HFFc6 (cell line): ENCODE measurements at regions not wholly inside any gene's neighbourhood (a gene's known extent, or its start where the extent isn't known, plus 50 kb on each side); places are given as distances from the start of the nearest gene placed in this dataset.
A peak's percentile ranks its signal among the peaks of the same experiment; 100 is the strongest.

ENCODE experiments used
- DNase-seq: peaks from one replicate; pipeline ENCODE4 v3.0.0-alpha.2; 2018
- H3K27ac Mint-ChIP-seq: 2 replicates; pipeline ENCODE4 v1.8.0; 2020; ENCODE audit warnings: mild to moderate bottlenecking, mixed read lengths
- H3K27me3 Mint-ChIP-seq: 2 replicates; pipeline ENCODE4 v1.8.0; 2021; ENCODE audit warnings: mild to moderate bottlenecking, moderate library complexity, mixed read lengths; ENCODE audit not compliant: insufficient read depth
- H3K36me3 Mint-ChIP-seq: 2 replicates; pipeline ENCODE4 v1.8.0; 2021; ENCODE audit warnings: low read depth, mixed read lengths
- H3K4me1 Mint-ChIP-seq: 2 replicates; pipeline ENCODE4 v1.8.0; 2020; ENCODE audit warnings: low read depth, mixed read lengths
- H3K4me3 Mint-ChIP-seq: 2 replicates; pipeline ENCODE4 v1.8.0; 2020; ENCODE audit warnings: mild to moderate bottlenecking, moderate library complexity, mixed read lengths
- H3K9me3 Mint-ChIP-seq: 2 replicates; pipeline ENCODE4 v1.8.0; 2020; ENCODE audit warnings: mild to moderate bottlenecking, mixed read lengths
- CTCF ChIP-seq: fragments of 200-600 bp; sonication (generic); IDR thresholded peaks from 2 replicates; pipeline ENCODE4 v1.5.0; 2021; ENCODE audit warnings: antibody characterized with exemption, mild to moderate bottlenecking

- Mint-ChIP-seq H3K27ac (no peak overlapping the region), H3K9me3 (no peaks in the 10 kb centered on the region), H3K4me3 (no peak overlapping the region), H3K4me1 (peaks cover 18% of the 10 kb centered on the region), H3K36me3 (no peaks in the 10 kb centered on the region), H3K27me3 (peaks cover 20% of the 10 kb centered on the region)
- TF ChIP-seq CTCF, result no peak
- DNase-seq, result no peak
These were observed 111.3 kb upstream of the PAX6 start for GRCh38 chr11:31922450-31922849.

- Mint-ChIP-seq H3K9me3 (no peaks in the 10 kb centered on the region), H3K27me3 (peaks cover 13% of the 10 kb centered on the region), H3K27ac (no peak overlapping the region; the same call in 1 of the 2 replicates), H3K36me3 (no peaks in the 10 kb centered on the region), H3K4me3 (no peak overlapping the region; the same call in 1 of the 2 replicates), H3K4me1 (peaks cover 18% of the 10 kb centered on the region)
- DNase-seq, result peak; percentile 61
- TF ChIP-seq CTCF, result no peak
These were observed 110.0 kb upstream of the PAX6 start for GRCh38 chr11:31921081-31921480.

- Mint-ChIP-seq H3K36me3 (no peaks in the 10 kb centered on the region), H3K4me1 (peaks cover 18% of the 10 kb centered on the region), H3K9me3 (no peaks in the 10 kb centered on the region), H3K27me3 (peaks cover 11% of the 10 kb centered on the region), H3K4me3 (no peak overlapping the region), H3K27ac (no peak overlapping the region)
- TF ChIP-seq CTCF, result no peak
- DNase-seq, result no peak
These were observed 108.1 kb upstream of the PAX6 start for GRCh38 chr11:31919175-31919574.

- TF ChIP-seq CTCF, result peak; percentile 23; the same call in 1 of the 2 replicates
- Mint-ChIP-seq H3K9me3 (no peaks in the 10 kb centered on the region), H3K4me3 (no peak overlapping the region), H3K27ac (no peak overlapping the region), H3K36me3 (no peaks in the 10 kb centered on the region), H3K27me3 (peaks cover 9% of the 10 kb centered on the region), H3K4me1 (peaks cover 6% of the 10 kb centered on the region)
- no peak for DNase-seq
These were observed 104.7 kb upstream of the PAX6 start for GRCh38 chr11:31915867-31916266.

GRCh38 chr11:31913985-31914384 is 102.9 kb upstream of the PAX6 start:
- DNase-seq, result no peak

More at GRCh38 chr11:31913985-31914384, 102.9 kb upstream of the PAX6 start:
- Mint-ChIP-seq H3K27me3 (peaks cover 9% of the 10 kb centered on the region), H3K4me1 (no peaks in the 10 kb centered on the region), H3K4me3 (no peak overlapping the region), H3K27ac (no peak overlapping the region), H3K36me3 (no peaks in the 10 kb centered on the region), H3K9me3 (no peaks in the 10 kb centered on the region)
- TF ChIP-seq CTCF, result no peak
